Astrocyte of the spinal cord (primary cell): ENCODE measurements at regions not wholly inside any gene's neighbourhood (a gene's known extent, or its start where the extent isn't known, plus 50 kb on each side); places are given as distances from the start of the nearest gene placed in this dataset.

Source experiments
- DNase-seq: peaks from one replicate; pipeline ENCODE4 v3.0.0; 2011; ENCODE audit warnings: low read depth, low spot score
- H3K4me3 ChIP-seq: 2 replicates; pipeline ENCODE4 v1.5.1; 2011; ENCODE audit warnings: low read depth, mild to moderate bottlenecking, low read length, moderate library complexity
- in situ Hi-C: cut with HindIII; loops from 2 replicates; pipeline ENCODE4 v1.10.0; 2017; ENCODE audit warnings: low sequenced_read_pairs
- TF ChIP-seq, protein P1 (sequence below): IDR thresholded peaks from 2 replicates; pipeline ENCODE4 v1.5.1; 2012; ENCODE audit warnings: low read depth, mild to moderate bottlenecking, low read length, inconsistent platforms

DNA sequence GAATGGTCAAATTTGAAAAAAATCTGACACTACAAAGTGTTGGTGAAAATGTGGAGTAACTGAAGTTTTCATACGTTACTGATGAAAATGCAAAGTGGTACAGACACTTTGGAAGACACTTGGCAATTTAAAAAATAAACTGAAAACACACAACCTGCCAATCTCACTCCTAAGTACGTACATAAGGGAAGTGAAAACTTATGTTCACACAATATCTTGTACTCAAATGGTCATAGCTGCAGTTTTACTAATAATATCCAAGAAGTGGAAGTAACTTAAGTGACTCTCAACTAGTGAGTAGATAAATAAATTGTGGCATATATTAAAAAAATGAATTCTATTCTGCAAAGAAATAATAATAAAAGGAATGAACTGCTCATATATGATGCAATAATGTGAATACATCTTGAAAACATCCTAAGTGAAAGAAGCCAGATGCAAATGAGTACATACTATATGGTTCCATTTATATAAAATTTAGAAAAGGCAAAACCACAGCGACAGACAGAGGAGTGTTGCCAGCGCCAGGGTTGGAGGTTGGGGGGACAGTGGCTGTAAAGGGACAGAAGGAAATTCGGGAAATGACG, 198.2 kb downstream of the ERMARD start:
- TF ChIP-seq, protein P1, sequence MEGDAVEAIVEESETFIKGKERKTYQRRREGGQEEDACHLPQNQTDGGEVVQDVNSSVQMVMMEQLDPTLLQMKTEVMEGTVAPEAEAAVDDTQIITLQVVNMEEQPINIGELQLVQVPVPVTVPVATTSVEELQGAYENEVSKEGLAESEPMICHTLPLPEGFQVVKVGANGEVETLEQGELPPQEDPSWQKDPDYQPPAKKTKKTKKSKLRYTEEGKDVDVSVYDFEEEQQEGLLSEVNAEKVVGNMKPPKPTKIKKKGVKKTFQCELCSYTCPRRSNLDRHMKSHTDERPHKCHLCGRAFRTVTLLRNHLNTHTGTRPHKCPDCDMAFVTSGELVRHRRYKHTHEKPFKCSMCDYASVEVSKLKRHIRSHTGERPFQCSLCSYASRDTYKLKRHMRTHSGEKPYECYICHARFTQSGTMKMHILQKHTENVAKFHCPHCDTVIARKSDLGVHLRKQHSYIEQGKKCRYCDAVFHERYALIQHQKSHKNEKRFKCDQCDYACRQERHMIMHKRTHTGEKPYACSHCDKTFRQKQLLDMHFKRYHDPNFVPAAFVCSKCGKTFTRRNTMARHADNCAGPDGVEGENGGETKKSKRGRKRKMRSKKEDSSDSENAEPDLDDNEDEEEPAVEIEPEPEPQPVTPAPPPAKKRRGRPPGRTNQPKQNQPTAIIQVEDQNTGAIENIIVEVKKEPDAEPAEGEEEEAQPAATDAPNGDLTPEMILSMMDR = no peak
- no peak overlapping the region for H3K4me3 ChIP-seq
- DNase-seq = no peak
- in situ Hi-C loops = no loop called here

DNA sequence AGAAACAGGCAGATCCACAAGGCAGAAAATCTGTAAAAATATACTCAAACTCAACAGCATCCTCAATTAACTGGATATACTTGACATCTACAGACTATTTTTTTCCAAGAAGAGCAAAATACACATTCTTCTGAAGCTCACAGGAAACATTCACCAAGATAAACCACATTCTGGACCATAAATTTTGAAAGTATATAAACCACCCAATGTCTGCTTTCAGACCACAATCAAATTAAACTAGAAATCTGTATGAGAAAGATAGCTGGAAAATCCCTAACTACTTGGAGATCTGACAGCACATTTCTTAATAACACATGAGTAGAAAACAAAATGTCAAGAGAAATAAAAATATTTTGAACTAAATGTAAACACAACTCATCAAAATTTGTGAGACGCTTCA, 195.5 kb downstream of the ERMARD start:
- TF ChIP-seq, protein P1 = no peak
- in situ Hi-C loops = no loop called here
- no peak for DNase-seq
- H3K4me3 ChIP-seq = no peak overlapping the region

- in situ Hi-C loops = no loop called here
- no peak overlapping the region for H3K4me3 ChIP-seq
- TF ChIP-seq, protein P1 = no peak
- no peak for DNase-seq
Measured at GRCh38 chr6:169945117-169945516, 193.7 kb downstream of the ERMARD start.

- in situ Hi-C loops = no loop called here
- H3K4me3 ChIP-seq = no peak overlapping the region
- DNase-seq = no peak
- TF ChIP-seq, protein P1 = no peak
Measured at GRCh38 chr6:169944415-169944814, 193.0 kb downstream of the ERMARD start.

DNA sequence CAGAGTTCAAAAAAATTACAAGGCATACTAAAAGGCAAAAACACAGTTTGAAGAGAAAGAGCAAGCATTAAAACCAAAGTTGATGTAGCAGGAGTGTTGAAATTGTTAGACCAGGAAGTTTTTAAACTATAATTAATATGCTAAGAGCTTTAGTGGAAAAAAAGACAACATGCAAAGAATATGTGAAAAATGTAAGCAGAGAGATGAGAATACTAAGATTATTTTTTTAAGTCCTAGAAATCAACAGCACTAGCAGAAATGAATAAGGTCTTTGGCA, 192.6 kb downstream of the ERMARD start:
- no peak for DNase-seq

DNA sequence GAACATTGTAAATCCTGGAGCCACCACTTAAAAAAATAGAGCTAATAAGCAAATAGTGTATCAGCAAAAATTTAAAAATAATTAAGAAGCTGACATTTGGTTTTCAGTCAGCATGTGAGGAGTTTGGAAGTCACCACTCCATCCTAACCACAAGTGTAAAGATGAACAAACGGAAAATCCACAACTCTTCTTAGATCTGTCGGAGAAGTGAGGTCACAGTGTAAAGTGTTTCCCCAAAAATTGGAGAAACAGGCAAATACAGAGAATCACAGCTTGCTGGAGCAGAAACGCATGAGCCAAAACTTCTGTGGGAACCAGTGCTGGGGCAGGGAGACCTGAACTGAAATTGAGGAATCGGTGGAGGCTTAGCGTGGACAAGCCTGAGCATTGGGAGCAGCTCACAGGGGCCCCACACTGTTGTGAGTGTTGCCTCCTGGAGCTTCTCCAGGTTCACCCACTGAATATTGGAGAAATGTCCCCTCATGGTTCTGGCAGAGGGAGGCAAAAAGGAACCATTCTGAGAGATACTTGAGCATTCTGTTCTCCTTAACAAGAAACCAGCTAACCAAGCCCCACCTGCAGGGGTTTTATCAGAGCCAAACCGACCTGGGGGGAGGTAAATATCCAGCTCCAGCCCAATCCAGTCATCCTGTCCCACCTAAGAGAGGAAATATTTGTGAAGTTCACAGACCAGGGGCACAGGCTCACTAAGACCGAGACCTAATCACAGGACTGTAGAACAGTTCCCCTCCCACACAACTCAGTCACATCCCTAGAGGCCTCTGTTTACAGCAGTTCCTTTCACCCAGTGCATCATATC, 192.0 kb downstream of the ERMARD start:
- H3K4me3 ChIP-seq = no peak overlapping the region
- no peak for DNase-seq
- in situ Hi-C loops = no loop called here
- TF ChIP-seq, protein P1 = no peak

More for the DNA sequence above, 192.6 kb downstream of the ERMARD start:
- TF ChIP-seq, protein P1 = no peak
- H3K4me3 ChIP-seq = no peak overlapping the region
- in situ Hi-C loops = no loop called here
